ENCODE measurements at regions not wholly inside any gene's neighbourhood (a gene's known extent, or its start where the extent isn't known, plus 50 kb on each side); places are given as distances from the start of the nearest gene placed in this dataset.

DNA sequence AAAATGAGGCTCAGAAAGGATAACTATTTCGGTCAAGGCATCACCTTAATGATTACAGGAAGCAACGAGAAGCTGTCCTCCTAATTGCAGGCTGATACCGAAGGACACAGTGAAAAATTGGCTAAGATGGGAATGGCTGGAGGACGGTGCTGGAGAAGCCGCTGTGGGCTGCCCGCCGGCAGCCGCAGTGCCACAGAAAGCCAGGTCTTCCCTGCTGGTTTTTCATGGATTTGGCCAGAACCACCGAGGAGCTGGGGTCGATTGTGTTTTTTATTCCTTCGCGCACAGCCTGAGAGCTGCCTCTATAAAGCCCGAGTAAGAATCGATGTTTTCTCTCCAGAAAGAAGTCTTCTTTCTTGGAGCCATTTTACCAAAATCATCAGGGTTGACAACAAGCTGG, 1484.2 kb downstream of the BRD1 start:
- Histone ChIP-seq H2AFZ (ENCODE audit: low read length) (no peak overlapping the region), H3F3A (ENCODE audit: insufficient read depth, low read length) (no peaks in the 10 kb centered on the region)
- no peak for DNase-seq

GRCh38 chr22:48342732-48343131, 1484.9 kb downstream of the BRD1 start:
- H3K9me2 ChIP-seq (replicated peaks; ENCODE audit: insufficient read depth, low read length): no peaks in the 10 kb centered on the region
- H3K4me1 ChIP-seq (ENCODE audit: low read length): 0 out of 2 replicates have a peak, but pooled peaks cover 2% of the 10 kb centered on the region
- no peak overlapping the region for H2AFZ ChIP-seq (ENCODE audit: low read length)
- no peaks in the 10 kb centered on the region for H4K20me1 ChIP-seq (ENCODE audit: insufficient read depth, low read length)
- TF ChIP-seq EZH2phosphoT487 (IDR thresholded peaks at IDR 0.05; ENCODE audit: low read length) (no peak), CTCF (IDR thresholded peaks at IDR 0.05; ENCODE audit: low read length) (no peak), EZH2 (optimal IDR thresholded peaks at IDR 0.05; ENCODE audit: low read depth, low read length) (no peak)
- no peak overlapping the region for H3K4me3 ChIP-seq (ENCODE audit: low read length)
- no peak for DNase-seq
- no peaks in the 10 kb centered on the region for H3K36me3 ChIP-seq (replicated peaks; ENCODE audit: insufficient read depth, low read length)
- peaks cover 21% of the 10 kb centered on the region for H3K27me3 ChIP-seq (replicated peaks; ENCODE audit: insufficient read depth, low read length)
- H3K9me3 ChIP-seq (replicated peaks; ENCODE audit: insufficient read depth, low read length): no peaks in the 10 kb centered on the region
- H3K79me2 ChIP-seq (ENCODE audit: low read length): no peaks in the 10 kb centered on the region
- H3F3A ChIP-seq (ENCODE audit: insufficient read depth, low read length): no peaks in the 10 kb centered on the region
- H3K4me2 ChIP-seq (ENCODE audit: low read depth, low read length): no peak overlapping the region
- no peak overlapping the region for H3K27ac ChIP-seq (ENCODE audit: low read length)
- H3K9ac ChIP-seq (ENCODE audit: low read length): no peak overlapping the region

More for the DNA sequence above, 1484.2 kb downstream of the BRD1 start:
- Histone ChIP-seq H3K36me3 (replicated peaks; ENCODE audit: insufficient read depth, low read length) (no peaks in the 10 kb centered on the region), H3K4me1 (ENCODE audit: low read length) (0 out of 2 replicates have a peak, but pooled peaks cover 2% of the 10 kb centered on the region), H3K27me3 (replicated peaks; ENCODE audit: insufficient read depth, low read length) (peaks cover 21% of the 10 kb centered on the region), H3K9ac (ENCODE audit: low read length) (no peak overlapping the region), H3K27ac (ENCODE audit: low read length) (no peak overlapping the region), H3K9me3 (replicated peaks; ENCODE audit: insufficient read depth, low read length) (no peaks in the 10 kb centered on the region), H3K79me2 (ENCODE audit: low read length) (no peaks in the 10 kb centered on the region), H3K4me3 (ENCODE audit: low read length) (no peak overlapping the region), H3K9me2 (replicated peaks; ENCODE audit: insufficient read depth, low read length) (no peaks in the 10 kb centered on the region), H4K20me1 (ENCODE audit: insufficient read depth, low read length) (no peaks in the 10 kb centered on the region), H3K4me2 (ENCODE audit: low read depth, low read length) (no peak overlapping the region)
- no peak for TF ChIP-seq EZH2 (optimal IDR thresholded peaks at IDR 0.05; ENCODE audit: low read depth, low read length)
- TF ChIP-seq EZH2phosphoT487 (IDR thresholded peaks at IDR 0.05; ENCODE audit: low read length): no peak
- TF ChIP-seq CTCF (IDR thresholded peaks at IDR 0.05; ENCODE audit: low read length): no peak

DNA sequence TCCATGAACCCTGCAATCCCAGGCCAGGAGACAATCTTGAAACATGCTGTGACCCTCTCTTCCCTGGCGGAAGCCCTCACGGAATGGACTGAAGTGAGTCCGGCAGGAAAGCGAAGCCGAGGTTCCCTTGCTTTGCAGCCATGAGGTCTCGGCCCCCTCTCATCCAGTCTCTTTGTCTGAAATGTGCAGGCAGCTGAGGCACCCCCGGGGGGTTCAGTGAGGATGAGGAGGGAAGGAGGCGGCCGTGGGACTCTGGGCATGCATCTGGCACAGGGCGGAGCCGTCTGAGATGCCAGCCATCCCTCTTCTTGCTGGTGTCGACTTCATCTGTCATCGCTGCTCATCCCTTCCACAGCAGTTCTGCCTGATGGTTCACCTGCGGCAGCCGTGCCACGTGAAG, 1485.7 kb downstream of the BRD1 start:
- H3K27ac ChIP-seq (ENCODE audit: low read length): no peak overlapping the region
- H3K9me2 ChIP-seq (replicated peaks; ENCODE audit: insufficient read depth, low read length): no peaks in the 10 kb centered on the region
- no peak for DNase-seq
- TF ChIP-seq CTCF (IDR thresholded peaks at IDR 0.05; ENCODE audit: low read length) (no peak), EZH2 (optimal IDR thresholded peaks at IDR 0.05; ENCODE audit: low read depth, low read length) (no peak), EZH2phosphoT487 (IDR thresholded peaks at IDR 0.05; ENCODE audit: low read length) (no peak)
- H3K4me1 ChIP-seq (ENCODE audit: low read length): 0 out of 2 replicates have a peak, but pooled peaks cover 2% of the 10 kb centered on the region
- H3K9ac ChIP-seq (ENCODE audit: low read length): no peak overlapping the region
- H2AFZ ChIP-seq (ENCODE audit: low read length): no peak overlapping the region
- H3K27me3 ChIP-seq (replicated peaks; ENCODE audit: insufficient read depth, low read length): peaks cover 21% of the 10 kb centered on the region
- no peaks in the 10 kb centered on the region for H4K20me1 ChIP-seq (ENCODE audit: insufficient read depth, low read length)
- no peak overlapping the region for H3K4me3 ChIP-seq (ENCODE audit: low read length)
- no peaks in the 10 kb centered on the region for H3K36me3 ChIP-seq (replicated peaks; ENCODE audit: insufficient read depth, low read length)
- H3K79me2 ChIP-seq (ENCODE audit: low read length): no peaks in the 10 kb centered on the region
- no peaks in the 10 kb centered on the region for H3F3A ChIP-seq (ENCODE audit: insufficient read depth, low read length)
- no peak overlapping the region for H3K4me2 ChIP-seq (ENCODE audit: low read depth, low read length)
- no peaks in the 10 kb centered on the region for H3K9me3 ChIP-seq (replicated peaks; ENCODE audit: insufficient read depth, low read length)

All from MM.1S (cell line).